ENCODE measurements at regions not wholly inside any gene's neighbourhood (a gene's known extent, or its start where the extent isn't known, plus 50 kb on each side); places are given as distances from the start of the nearest gene placed in this dataset.

DNA sequence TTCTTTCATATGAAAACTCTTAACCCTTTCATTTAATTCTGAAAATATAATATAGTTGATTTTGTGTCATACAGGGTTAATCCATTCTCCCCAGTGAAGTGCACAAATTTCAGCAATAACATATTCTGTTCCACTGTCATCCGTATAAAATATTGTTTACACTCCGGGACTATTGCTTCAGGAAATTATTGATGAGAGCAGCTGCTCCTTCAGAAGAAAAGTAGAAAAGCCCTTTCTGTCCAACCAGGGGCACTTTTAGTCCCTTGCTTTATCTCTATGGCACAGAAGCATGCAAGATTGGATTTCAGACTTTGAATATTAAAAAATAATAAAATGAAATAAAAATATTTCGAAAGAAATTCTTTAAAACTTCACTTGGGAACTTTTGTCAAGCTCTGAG lies 535.7 kb upstream of the SLC39A10 start:
- Histone ChIP-seq H3K36me3 (ENCODE audit: control insufficient read depth in 1 of 2, insufficient read depth in 2 of 2, low read depth in 1 of 2, low read length in 2 of 2) (no peaks in the 10 kb centered on the region), H3K23ac (ENCODE audit: low read length in 2 of 2) (no peak overlapping the region), H3K14ac (ENCODE audit: low read length in 2 of 2) (no peak overlapping the region), H3K4me2 (ENCODE audit: low read length, poor library complexity, severe bottlenecking) (no peak overlapping the region), H2BK12ac (ENCODE audit: low read length in 2 of 2) (no peak overlapping the region), H2AFZ (ENCODE audit: low read depth, low read length) (no peak overlapping the region), H2BK15ac (ENCODE audit: low read depth, poor library complexity, severe bottlenecking) (no peak overlapping the region), H4K91ac (ENCODE audit: low read length) (no peak overlapping the region), H3K18ac (ENCODE audit: low read depth in 1 of 2, low read length in 2 of 2) (no peak overlapping the region), H4K8ac (ENCODE audit: low read length) (no peak overlapping the region), H3K4me1 (ENCODE audit: control insufficient read depth, insufficient read depth, low read depth, low read length) (no peaks in the 10 kb centered on the region), H3K4me3 (ENCODE audit: insufficient read depth in 1 of 2, low read depth in 1 of 2, low read length in 2 of 2) (no peak overlapping the region), H2BK120ac (ENCODE audit: low read depth, low read length) (no peak overlapping the region), H3K79me1 (replicated peaks; ENCODE audit: low read length, poor library complexity, severe bottlenecking) (no peaks in the 10 kb centered on the region), H2AK5ac (ENCODE audit: low read length, severe bottlenecking) (no peak overlapping the region), H2BK5ac (ENCODE audit: low read depth, low read length, poor library complexity, severe bottlenecking) (no peak overlapping the region), H3K9ac (ENCODE audit: low read length) (no peak overlapping the region), H3K9me3 (ENCODE audit: control insufficient read depth, low read length) (no peaks in the 10 kb centered on the region), H3K4ac (ENCODE audit: low read depth in 1 of 2, low read length in 2 of 2) (no peak overlapping the region), H3K27ac (ENCODE audit: low read length, poor library complexity, severe bottlenecking) (no peak overlapping the region), H3K27me3 (ENCODE audit: control insufficient read depth in 1 of 2, insufficient read depth in 1 of 2, low read length in 2 of 2) (no peaks in the 10 kb centered on the region)
- DNase-seq: no peak
- WGBS: 100% methylated on average over 2 of the region's 3 CpGs

DNA sequence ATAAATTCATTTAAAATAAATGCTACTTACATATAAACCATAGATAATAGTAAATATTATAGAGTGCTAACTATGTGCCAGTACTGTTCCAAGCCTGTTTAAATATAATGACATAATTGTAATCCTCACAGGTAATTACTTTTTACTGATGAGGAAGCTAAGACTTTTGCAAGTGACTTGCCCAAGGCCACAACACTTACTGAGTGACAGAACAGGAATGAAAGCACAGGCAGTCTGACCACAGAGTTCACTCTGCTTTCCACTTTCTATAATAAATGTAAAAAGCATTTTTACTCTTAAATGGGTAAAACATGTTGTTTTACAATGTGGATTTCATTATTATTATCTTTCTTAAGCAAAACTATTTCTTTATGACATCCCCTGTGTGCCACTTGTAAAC lies 537.8 kb upstream of the SLC39A10 start:
- H3K79me1 ChIP-seq (replicated peaks; ENCODE audit: low read length, poor library complexity, severe bottlenecking): no peaks in the 10 kb centered on the region
- no peak overlapping the region for H3K18ac ChIP-seq (ENCODE audit: low read depth in 1 of 2, low read length in 2 of 2)
- no peaks in the 10 kb centered on the region for H3K27me3 ChIP-seq (ENCODE audit: control insufficient read depth in 1 of 2, insufficient read depth in 1 of 2, low read length in 2 of 2)
- H3K23ac ChIP-seq (ENCODE audit: low read length in 2 of 2): no peak overlapping the region
- H3K9me3 ChIP-seq (ENCODE audit: control insufficient read depth, low read length): no peaks in the 10 kb centered on the region
- no peak overlapping the region for H3K4me3 ChIP-seq (ENCODE audit: insufficient read depth in 1 of 2, low read depth in 1 of 2, low read length in 2 of 2)
- no peaks in the 10 kb centered on the region for H3K4me1 ChIP-seq (ENCODE audit: control insufficient read depth, insufficient read depth, low read depth, low read length)
- no peaks in the 10 kb centered on the region for H3K36me3 ChIP-seq (ENCODE audit: control insufficient read depth in 1 of 2, insufficient read depth in 2 of 2, low read depth in 1 of 2, low read length in 2 of 2)
- H2AFZ ChIP-seq (ENCODE audit: low read depth, low read length): no peak overlapping the region
- no peak overlapping the region for H3K9ac ChIP-seq (ENCODE audit: low read length)
- DNase-seq: no peak
- H3K27ac ChIP-seq (ENCODE audit: low read length, poor library complexity, severe bottlenecking): no peak overlapping the region
- H4K91ac ChIP-seq (ENCODE audit: low read length): no peak overlapping the region
- H2AK5ac ChIP-seq (ENCODE audit: low read length, severe bottlenecking): no peak overlapping the region
- no peak overlapping the region for H4K8ac ChIP-seq (ENCODE audit: low read length)
- no peak overlapping the region for H2BK15ac ChIP-seq (ENCODE audit: low read depth, poor library complexity, severe bottlenecking)
- no peak overlapping the region for H2BK120ac ChIP-seq (ENCODE audit: low read depth, low read length)
- H2BK5ac ChIP-seq (ENCODE audit: low read depth, low read length, poor library complexity, severe bottlenecking): no peak overlapping the region
- no peak overlapping the region for H3K4me2 ChIP-seq (ENCODE audit: low read length, poor library complexity, severe bottlenecking)
- no peak overlapping the region for H2BK12ac ChIP-seq (ENCODE audit: low read length in 2 of 2)
- H3K4ac ChIP-seq (ENCODE audit: low read depth in 1 of 2, low read length in 2 of 2): no peak overlapping the region
- H3K14ac ChIP-seq (ENCODE audit: low read length in 2 of 2): no peak overlapping the region

DNA sequence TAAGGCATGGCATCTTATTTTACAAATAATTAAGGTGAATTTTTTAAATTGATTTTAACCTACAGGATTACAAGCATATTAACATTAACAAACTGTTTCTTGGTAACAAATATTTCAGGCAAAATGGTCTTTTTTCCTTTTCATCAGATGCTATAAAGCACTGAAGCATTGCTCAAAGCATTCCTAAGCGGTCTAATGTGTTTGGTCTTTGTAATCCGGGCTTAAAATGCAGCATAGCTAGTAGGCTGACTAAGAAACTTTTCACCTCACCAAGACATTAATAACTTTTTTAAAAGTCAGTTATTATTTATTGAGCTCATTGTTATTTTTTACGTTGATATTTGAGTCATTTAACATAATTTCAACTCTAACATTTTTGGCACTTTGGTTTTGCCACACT lies 538.8 kb upstream of the SLC39A10 start:
- no peak overlapping the region for H3K4me3 ChIP-seq (ENCODE audit: insufficient read depth in 1 of 2, low read depth in 1 of 2, low read length in 2 of 2)
- H2BK120ac ChIP-seq (ENCODE audit: low read depth, low read length): no peak overlapping the region
- no peak overlapping the region for H3K9ac ChIP-seq (ENCODE audit: low read length)
- no peak overlapping the region for H3K4me2 ChIP-seq (ENCODE audit: low read length, poor library complexity, severe bottlenecking)
- H3K27me3 ChIP-seq (ENCODE audit: control insufficient read depth in 1 of 2, insufficient read depth in 1 of 2, low read length in 2 of 2): no peaks in the 10 kb centered on the region
- WGBS: no CpG with 5 or more reads among the region's 3 CpGs
- H3K4me1 ChIP-seq (ENCODE audit: control insufficient read depth, insufficient read depth, low read depth, low read length): no peaks in the 10 kb centered on the region
- H2BK12ac ChIP-seq (ENCODE audit: low read length in 2 of 2): no peak overlapping the region
- H3K18ac ChIP-seq (ENCODE audit: low read depth in 1 of 2, low read length in 2 of 2): no peak overlapping the region
- no peak overlapping the region for H2AFZ ChIP-seq (ENCODE audit: low read depth, low read length)
- DNase-seq: no peak
- no peak overlapping the region for H4K91ac ChIP-seq (ENCODE audit: low read length)
- no peak overlapping the region for H2BK5ac ChIP-seq (ENCODE audit: low read depth, low read length, poor library complexity, severe bottlenecking)
- H3K9me3 ChIP-seq (ENCODE audit: control insufficient read depth, low read length): peaks cover 3% of the 10 kb centered on the region
- H3K14ac ChIP-seq (ENCODE audit: low read length in 2 of 2): no peak overlapping the region
- H2AK5ac ChIP-seq (ENCODE audit: low read length, severe bottlenecking): no peak overlapping the region
- no peaks in the 10 kb centered on the region for H3K36me3 ChIP-seq (ENCODE audit: control insufficient read depth in 1 of 2, insufficient read depth in 2 of 2, low read depth in 1 of 2, low read length in 2 of 2)
- H2BK15ac ChIP-seq (ENCODE audit: low read depth, poor library complexity, severe bottlenecking): no peak overlapping the region
- H3K4ac ChIP-seq (ENCODE audit: low read depth in 1 of 2, low read length in 2 of 2): no peak overlapping the region
- H3K27ac ChIP-seq (ENCODE audit: low read length, poor library complexity, severe bottlenecking): no peak overlapping the region
- no peak overlapping the region for H4K8ac ChIP-seq (ENCODE audit: low read length)
- no peak overlapping the region for H3K23ac ChIP-seq (ENCODE audit: low read length in 2 of 2)
- H3K79me1 ChIP-seq (replicated peaks; ENCODE audit: low read length, poor library complexity, severe bottlenecking): no peaks in the 10 kb centered on the region

DNA sequence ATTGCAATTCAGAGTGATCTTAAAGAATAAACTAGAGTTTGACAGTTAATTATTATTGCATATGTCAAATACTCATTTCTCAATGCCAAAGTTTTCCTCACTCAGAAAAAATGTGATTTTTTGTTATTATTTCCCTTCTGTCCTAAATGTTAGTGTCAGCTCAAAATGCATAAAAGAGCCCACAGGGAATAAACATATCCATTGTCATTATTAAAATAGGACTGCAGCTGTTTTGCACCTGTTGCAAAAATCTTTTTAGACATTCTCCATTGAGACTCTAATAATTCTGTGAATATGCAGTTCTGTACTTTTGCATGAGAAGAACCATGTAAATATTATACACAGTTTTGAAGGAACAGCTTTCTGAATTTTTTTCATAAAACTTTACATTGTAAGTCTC lies 540.0 kb upstream of the SLC39A10 start:
- Histone ChIP-seq H3K9ac (ENCODE audit: low read length) (no peak overlapping the region), H3K27ac (ENCODE audit: low read length, poor library complexity, severe bottlenecking) (no peak overlapping the region), H3K18ac (ENCODE audit: low read depth in 1 of 2, low read length in 2 of 2) (no peak overlapping the region), H3K4me3 (ENCODE audit: insufficient read depth in 1 of 2, low read depth in 1 of 2, low read length in 2 of 2) (no peak overlapping the region), H3K9me3 (ENCODE audit: control insufficient read depth, low read length) (peaks cover 8% of the 10 kb centered on the region), H3K4me1 (ENCODE audit: control insufficient read depth, insufficient read depth, low read depth, low read length) (no peaks in the 10 kb centered on the region), H3K23ac (ENCODE audit: low read length in 2 of 2) (no peak overlapping the region), H3K36me3 (ENCODE audit: control insufficient read depth in 1 of 2, insufficient read depth in 2 of 2, low read depth in 1 of 2, low read length in 2 of 2) (no peaks in the 10 kb centered on the region), H2BK15ac (ENCODE audit: low read depth, poor library complexity, severe bottlenecking) (no peak overlapping the region), H3K4me2 (ENCODE audit: low read length, poor library complexity, severe bottlenecking) (no peak overlapping the region), H3K27me3 (ENCODE audit: control insufficient read depth in 1 of 2, insufficient read depth in 1 of 2, low read length in 2 of 2) (no peaks in the 10 kb centered on the region), H2BK12ac (ENCODE audit: low read length in 2 of 2) (no peak overlapping the region), H3K79me1 (replicated peaks; ENCODE audit: low read length, poor library complexity, severe bottlenecking) (no peaks in the 10 kb centered on the region), H2AFZ (ENCODE audit: low read depth, low read length) (no peak overlapping the region), H3K14ac (ENCODE audit: low read length in 2 of 2) (no peak overlapping the region), H4K91ac (ENCODE audit: low read length) (no peak overlapping the region), H2BK5ac (ENCODE audit: low read depth, low read length, poor library complexity, severe bottlenecking) (no peak overlapping the region), H2BK120ac (ENCODE audit: low read depth, low read length) (no peak overlapping the region), H2AK5ac (ENCODE audit: low read length, severe bottlenecking) (no peak overlapping the region), H4K8ac (ENCODE audit: low read length) (no peak overlapping the region), H3K4ac (ENCODE audit: low read depth in 1 of 2, low read length in 2 of 2) (no peak overlapping the region)
- DNase-seq: no peak
